ENCODE measurements at regions not wholly inside any gene's neighbourhood (a gene's known extent, or its start where the extent isn't known, plus 50 kb on each side); places are given as distances from the start of the nearest gene placed in this dataset.

GRCh38 chr6:49336514-49337131 is 126.4 kb downstream of the MMUT start:
- TF ChIP-seq EZH2 (IDR thresholded peaks at IDR 0.05; ENCODE audit: low read length) (no peak), CTCF (optimal IDR thresholded peaks at IDR 0.05 in 1 of 3, IDR thresholded peaks at IDR 0.05 in 1 of 3, conservative IDR thresholded peaks at IDR 0.05 in 1 of 3; ENCODE audit: extremely low read depth in 1 of 3, insufficient read depth in 2 of 3, low read length in 3 of 3) (no peak)

Measured in keratinocyte (primary cell).